IMR-90 (cell line): ENCODE measurements at regions not wholly inside any gene's neighbourhood (a gene's known extent, or its start where the extent isn't known, plus 50 kb on each side); places are given as distances from the start of the nearest gene placed in this dataset.

Experiments
- ATAC-seq: fragments of 200-7000 bp; cut with Tn5 transposase; 2 replicates; pipeline ENCODE4 v1.9.1; 2020; ENCODE audit warnings: low read depth, mild to moderate bottlenecking, moderate library complexity
- BruUV-seq: library from RNA; stranded (reverse); fragments of 400-500 nt; replicated peaks from 2 replicates; lab custom pipeline; 2021; lab: Mats Ljungman, UMichigan
- CTCF ChIA-PET: fragments of 300-600 bp; formaldehyde crosslinking; extraction: SDS; loops from one replicate; lab custom pipeline; 2021; ENCODE audit warnings: antibody characterized with exemption; lab: Yijun Ruan, JAX
- POLR2A ChIA-PET: fragments of 300-600 bp; sonication (Branson Sonifier 250); formaldehyde crosslinking; loops from one replicate; lab custom pipeline; 2022; ENCODE audit warnings: antibody characterized with exemption; ENCODE audit not compliant: unreplicated experiment; lab: Charles Lee
- DNase-seq: peaks from one replicate; pipeline ENCODE4 v3.0.0; 2013
- H2AFZ ChIP-seq: replicated peaks from 2 replicates; pipeline ENCODE3; 2013; ENCODE audit warnings: low read length, mild to moderate bottlenecking; ENCODE audit not compliant: poor library complexity
- H2AK5ac ChIP-seq: 2 replicates; pipeline ENCODE4 v1.6.1; 2013; ENCODE audit warnings: low read depth, low read length, inconsistent platforms
- H2AK9ac ChIP-seq: replicated peaks from 2 replicates; pipeline ENCODE3; 2013; ENCODE audit warnings: mild to moderate bottlenecking, low read depth, low read length, moderate library complexity; ENCODE audit not compliant: poor library complexity
- H2BK120ac ChIP-seq: 2 replicates; pipeline ENCODE4 v1.6.1; 2013; ENCODE audit warnings: low read depth, low read length, inconsistent platforms
- H2BK15ac ChIP-seq: 3 replicates; pipeline ENCODE4 v1.6.1; 2013; ENCODE audit warnings: low read depth, low read length, inconsistent platforms
- H2BK20ac ChIP-seq: 2 replicates; pipeline ENCODE4 v1.6.1; 2013; ENCODE audit warnings: low read depth, mild to moderate bottlenecking, inconsistent platforms, low read length, moderate library complexity
- H2BK5ac ChIP-seq: 2 replicates; pipeline ENCODE4 v1.6.1; 2013; ENCODE audit warnings: mild to moderate bottlenecking, low read depth, low read length, inconsistent platforms; ENCODE audit not compliant: poor library complexity, severe bottlenecking
- H3K14ac ChIP-seq: replicated peaks from 2 replicates; pipeline ENCODE4 v1.6.1; 2013; ENCODE audit warnings: low read depth, low read length, inconsistent platforms
- H3K18ac ChIP-seq: 2 replicates; pipeline ENCODE4 v1.6.1; 2013; ENCODE audit warnings: low read depth, low read length, control low read depth
- H3K23ac ChIP-seq: 2 replicates; pipeline ENCODE4 v1.6.1; 2013; ENCODE audit warnings: low read depth, low read length, inconsistent platforms
- H3K27ac ChIP-seq: 2 replicates; pipeline ENCODE4 v1.5.1; 2013; ENCODE audit warnings: mild to moderate bottlenecking, control low read depth, low read length; ENCODE audit not compliant: insufficient read depth
- H3K27me3 ChIP-seq: 2 replicates; pipeline ENCODE4 v1.6.1; 2013; ENCODE audit warnings: low read length; ENCODE audit not compliant: control insufficient read depth, insufficient read depth
- H3K36me3 ChIP-seq: 2 replicates; pipeline ENCODE4 v1.6.1; 2013; ENCODE audit warnings: low read length, mixed read lengths; ENCODE audit not compliant: control insufficient read depth, insufficient read depth
- H3K4ac ChIP-seq: 2 replicates; pipeline ENCODE4 v1.6.1; 2013; ENCODE audit warnings: low read depth, low read length, inconsistent platforms
- H3K4me1 ChIP-seq: 2 replicates; pipeline ENCODE4 v1.6.1; 2013; ENCODE audit warnings: low read length, mixed read lengths; ENCODE audit not compliant: control insufficient read depth, insufficient read depth
- H3K4me2 ChIP-seq: 2 replicates; pipeline ENCODE4 v1.6.1; 2013; ENCODE audit warnings: low read depth, mild to moderate bottlenecking, control low read depth, low read length, moderate library complexity
- H3K4me3 ChIP-seq: 2 replicates; pipeline ENCODE4 v1.5.1; 2013; ENCODE audit warnings: low read depth, mild to moderate bottlenecking, control low read depth, low read length, moderate library complexity; ENCODE audit not compliant: insufficient read depth
- H3K56ac ChIP-seq: 2 replicates; pipeline ENCODE4 v1.6.1; 2013; ENCODE audit warnings: low read length, inconsistent platforms; ENCODE audit not compliant: insufficient read depth; ENCODE audit errors: extremely low read depth
- H3K79me1 ChIP-seq, 2 experiments: 2 replicates each; pipeline ENCODE4 v1.6.1; 2013; ENCODE audit warnings: low read length in 2 of 2, inconsistent platforms in 1 of 2, low read depth in 1 of 2
- H3K9ac ChIP-seq: 2 replicates; pipeline ENCODE4 v1.6.1; 2013; ENCODE audit warnings: low read depth, low read length, control low read depth
- H3K9me1 ChIP-seq: 2 replicates; pipeline ENCODE4 v1.6.1; 2013; ENCODE audit warnings: low read length, inconsistent platforms; ENCODE audit not compliant: insufficient read depth
- H3K9me3 ChIP-seq: 2 replicates; pipeline ENCODE4 v1.6.1; 2013; ENCODE audit warnings: low read length; ENCODE audit not compliant: control insufficient read depth, insufficient read depth
- H4K20me1 ChIP-seq: 2 replicates; pipeline ENCODE4 v1.6.1; 2013; ENCODE audit warnings: low read length, inconsistent platforms; ENCODE audit not compliant: insufficient read depth
- H4K5ac ChIP-seq: 2 replicates; pipeline ENCODE4 v1.6.1; 2013; ENCODE audit warnings: mild to moderate bottlenecking, low read depth, low read length, control low read depth
- H4K8ac ChIP-seq, 2 experiments: 2 replicates each; pipeline ENCODE4 v1.6.1; 2013; ENCODE audit warnings: low read depth in 2 of 2, low read length in 2 of 2, control low read depth in 1 of 2, inconsistent platforms in 1 of 2
- H4K91ac ChIP-seq: 2 replicates; pipeline ENCODE4 v1.6.1; 2013; ENCODE audit warnings: low read depth, low read length, inconsistent platforms; ENCODE audit not compliant: insufficient read depth
- BHLHE40 ChIP-seq: fragments of 150-350 bp; IDR thresholded peaks from 2 replicates; pipeline ENCODE4 v1.6.1; 2016; ENCODE audit warnings: mild to moderate bottlenecking, low read depth, low read length
- CEBPB ChIP-seq: IDR thresholded peaks from 2 replicates; pipeline ENCODE4 v1.6.1; 2012; ENCODE audit warnings: low read depth, low read length, improper control_type of control experiment
- CHD1 ChIP-seq: IDR thresholded peaks from 2 replicates; pipeline ENCODE4 v1.6.1; 2012; ENCODE audit warnings: low read depth, low read length, improper control_type of control experiment
- MAFK ChIP-seq: IDR thresholded peaks from 2 replicates; pipeline ENCODE4 v1.6.1; 2012; ENCODE audit warnings: low read depth, low read length, improper control_type of control experiment
- MAZ ChIP-seq: IDR thresholded peaks from 2 replicates; pipeline ENCODE4 v1.6.1; 2012; ENCODE audit warnings: low read depth, mild to moderate bottlenecking, low read length, improper control_type of control experiment, moderate library complexity, borderline replicate concordance
- MXI1 ChIP-seq: IDR thresholded peaks from 2 replicates; pipeline ENCODE4 v1.6.1; 2012; ENCODE audit warnings: low read depth, mild to moderate bottlenecking, low read length, moderate library complexity, borderline replicate concordance
- NFE2L2 ChIP-seq: fragments of 150-350 bp; IDR thresholded peaks from 2 replicates; pipeline ENCODE4 v1.6.1; 2016; ENCODE audit warnings: low read depth, mild to moderate bottlenecking, low read length
- POLR2A ChIP-seq: IDR thresholded peaks from 2 replicates; pipeline ENCODE4 v1.6.1; 2012; ENCODE audit warnings: mild to moderate bottlenecking, low read depth, low read length
- RCOR1 ChIP-seq: IDR thresholded peaks from 2 replicates; pipeline ENCODE4 v1.6.1; 2012; ENCODE audit warnings: mild to moderate bottlenecking, low read length, improper control_type of control experiment; ENCODE audit not compliant: insufficient replicate concordance
- SMC3 ChIP-seq: fragments of 150-350 bp; IDR thresholded peaks from 2 replicates; pipeline ENCODE4 v1.6.1; 2016; ENCODE audit warnings: low read depth, mild to moderate bottlenecking, antibody characterized with exemption, low read length, moderate library complexity
- USF2 ChIP-seq: fragments of 150-350 bp; IDR thresholded peaks from 2 replicates; pipeline ENCODE4 v1.6.1; 2017; ENCODE audit warnings: mild to moderate bottlenecking, antibody characterized with exemption, low read length, low read depth
- WGBS, 2 experiments: methylation state at CpG; one replicate each; pipeline versions ENCODE4 v1.1.5 to v1.1.7; 2013; ENCODE audit warnings: missing lambda C conversion rate in 2 of 2; ENCODE audit not compliant: insufficient read length in 1 of 2; ENCODE audit errors: extremely low coverage in 2 of 2; 5-methylcytosine and 5-hydroxymethylcytosine counted together
- dilution Hi-C: fragments of 300-500 bp; cut with HindIII; formaldehyde crosslinking; loops from one replicate; pipeline ENCODE4 v1.14.3; 2018; ENCODE audit warnings: low sequenced_read_pairs; ENCODE audit not compliant: unreplicated experiment
- in situ Hi-C: fragments of 300-500 bp; cut with MboI; formaldehyde crosslinking; loops from 3 replicates; pipeline ENCODE4 v1.14.3; 2019; ENCODE audit warnings: low sequenced_read_pairs, inconsistent platforms, mixed read lengths
- intact Hi-C: fragments of 100-400 bp; cut with micrococcal nuclease; formaldehyde crosslinking; loops from 2 replicates; pipeline ENCODE4 v1.10.0; 2022

GRCh38 chr2:37837628-37838328 is 87.3 kb upstream of the RMDN2 start:
- Histone ChIP-seq H3K4me1 (peaks cover 17% of the 10 kb centered on the region), H3K23ac (0 out of 2 replicates have a peak overlapping the region, but pooled peaks have one; percentile 39), H2BK5ac (peak overlapping the region; percentile 47), H3K4me2 (no peak overlapping the region; the same call in 1 of the 2 replicates), H2AFZ (peak overlapping the region; percentile 81), H3K27me3 (no peaks in the 10 kb centered on the region), H3K9me1 (0 out of 2 replicates have a peak, but pooled peaks cover 7% of the 10 kb centered on the region), H3K36me3 (no peaks in the 10 kb centered on the region), H3K27ac (peak overlapping the region; percentile 78; the same call in 1 of the 2 replicates), H3K56ac (no peak overlapping the region), H4K5ac (peak overlapping the region; percentile 85), H4K91ac (peak overlapping the region; percentile 74; the same call in 1 of the 2 replicates), H3K9ac (no peak overlapping the region), H3K9me3 (no peaks in the 10 kb centered on the region), H2AK9ac (no peak overlapping the region), H2AK5ac (peak overlapping the region; percentile 47; the same call in 1 of the 2 replicates), H3K4me3 (no peak overlapping the region), H3K79me1 (no peaks in the 10 kb centered on the region), H3K18ac (peak overlapping the region; percentile 83), H3K14ac (peak overlapping the region; percentile 58), H3K4ac (peak overlapping the region; percentile 76), H2BK20ac (peak overlapping the region; percentile 83), H4K8ac (peak overlapping the region; percentile 0 to 68; a peak in 2 of 4 replicates), H2BK15ac (peak overlapping the region; percentile 84; the same call in 1 of the 3 replicates), H4K20me1 (no peaks in the 10 kb centered on the region), H2BK120ac (peak overlapping the region; percentile 77)
- WGBS, 2 experiments, result 0% methylated on average over 1 of the region's 6 CpGs; no CpG with 5 or more reads in 1 of the 2 experiments
- in situ Hi-C loops, result no loop called here
- no TSS peak for BruUV-seq
- TF ChIP-seq CHD1 (no peak), CEBPB (peak; percentile 88), MXI1 (peak; percentile 79; the same call in 1 of the 2 replicates), MAZ (no peak), USF2 (peak; percentile 11; the same call in 1 of the 2 replicates), BHLHE40 (peak; percentile 67), NFE2L2 (no peak), SMC3 (no peak), POLR2A (no peak), MAFK (no peak), RCOR1 (no peak)
- peak; percentile 92 for DNase-seq
- intact Hi-C loops, result no loop called here
- ChIA-PET POLR2A (no interaction called here), CTCF (interaction anchor here (0.6 to 1.0 kb wide), 2 partner anchors 259 to 423 kb away, joined by 3 to 4 read pairs; no protein-coding TSS in a partner anchor)
- peak; percentile 91 for ATAC-seq
- dilution Hi-C loops, result no loop called here
